ENCODE measurements at regions not wholly inside any gene's neighbourhood (a gene's known extent, or its start where the extent isn't known, plus 50 kb on each side); places are given as distances from the start of the nearest gene placed in this dataset.
"Not testable (repeated sequence)": the region's sequence is repeated elsewhere in the genome, so short reads cannot be mapped to it uniquely, and the experiment has no call there.

DNA sequence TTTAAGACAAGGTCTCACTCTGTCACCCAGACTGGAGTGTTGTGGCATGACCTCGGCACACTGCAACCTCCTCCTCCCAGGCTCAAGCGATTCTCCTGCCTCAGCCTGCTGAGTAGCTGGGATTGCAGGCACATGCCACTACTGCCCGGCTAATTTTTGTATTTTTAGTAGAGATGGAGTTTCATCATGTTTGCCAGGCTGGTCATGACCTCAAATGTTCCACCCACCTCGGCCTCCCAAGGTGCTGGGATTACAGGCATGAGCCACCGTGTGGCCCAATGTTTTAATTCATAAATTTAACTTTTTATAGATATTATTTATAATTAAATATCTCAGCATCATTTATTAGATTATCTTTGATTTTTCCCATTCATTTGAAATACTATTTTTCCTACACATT is 658.0 kb upstream of the NRG3 start:
- no peak for DNase-seq (ENCODE audit: low read depth in 2 of 2)

DNA sequence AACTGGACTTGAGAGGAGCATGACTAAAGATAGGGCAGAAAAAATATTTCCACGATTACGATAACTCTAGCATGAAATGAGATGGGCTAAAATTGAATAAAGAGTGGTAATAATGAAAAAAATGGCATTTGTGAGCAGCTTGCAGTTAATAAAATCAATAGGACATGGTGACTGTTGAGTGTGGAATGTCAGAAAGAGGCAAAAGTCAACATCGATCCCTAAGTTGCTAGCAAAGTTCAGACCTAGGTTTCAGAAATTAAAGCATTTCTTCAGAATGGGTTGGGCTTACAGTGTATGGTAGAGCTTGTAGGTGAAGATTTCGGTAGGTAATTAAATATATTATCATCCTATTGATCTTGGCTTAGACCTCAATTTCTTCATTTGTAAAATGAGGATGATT is 656.7 kb upstream of the NRG3 start:
- no peak for DNase-seq (ENCODE audit: low read depth in 2 of 2)

DNA sequence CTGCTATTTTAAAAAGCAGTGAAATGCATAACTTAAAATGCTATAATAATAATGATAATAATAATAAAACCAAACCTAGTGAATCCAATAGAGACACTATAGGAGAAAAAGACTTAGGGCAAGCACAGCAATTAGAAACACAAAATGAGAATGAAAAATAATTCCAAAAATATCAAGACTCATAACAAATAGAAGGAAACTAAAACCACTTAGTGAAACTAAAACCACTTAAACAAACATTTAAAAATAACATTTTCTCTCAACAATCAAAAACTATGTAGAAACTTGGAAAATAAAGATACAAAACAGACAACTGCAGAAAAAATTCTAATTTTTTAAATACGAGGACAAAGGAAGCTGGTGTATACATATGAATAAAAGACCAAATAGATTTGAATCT is 655.2 kb upstream of the NRG3 start:
- DNase-seq (ENCODE audit: low read depth in 2 of 2): no peak

DNA sequence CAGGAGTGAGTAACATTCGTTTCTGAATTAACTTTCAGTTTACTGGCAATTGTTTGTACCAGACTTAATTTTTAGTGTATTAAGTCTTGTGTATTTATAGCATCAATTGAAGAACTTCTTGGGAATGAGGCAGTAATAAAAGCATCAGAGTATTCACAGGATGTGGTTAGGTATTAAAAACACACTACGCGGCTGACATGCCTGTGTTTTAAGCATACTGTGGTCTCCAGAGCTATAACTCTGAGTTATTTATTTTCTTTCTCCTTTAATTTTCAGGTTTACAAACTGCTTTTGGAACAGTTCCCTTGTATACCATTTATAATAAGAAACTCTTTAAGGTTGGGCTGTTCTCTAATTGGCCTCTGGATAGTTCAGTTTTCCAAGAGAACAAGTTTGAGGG is 626.1 kb upstream of the NRG3 start:
- no peak for DNase-seq (ENCODE audit: low read depth in 2 of 2)

DNA sequence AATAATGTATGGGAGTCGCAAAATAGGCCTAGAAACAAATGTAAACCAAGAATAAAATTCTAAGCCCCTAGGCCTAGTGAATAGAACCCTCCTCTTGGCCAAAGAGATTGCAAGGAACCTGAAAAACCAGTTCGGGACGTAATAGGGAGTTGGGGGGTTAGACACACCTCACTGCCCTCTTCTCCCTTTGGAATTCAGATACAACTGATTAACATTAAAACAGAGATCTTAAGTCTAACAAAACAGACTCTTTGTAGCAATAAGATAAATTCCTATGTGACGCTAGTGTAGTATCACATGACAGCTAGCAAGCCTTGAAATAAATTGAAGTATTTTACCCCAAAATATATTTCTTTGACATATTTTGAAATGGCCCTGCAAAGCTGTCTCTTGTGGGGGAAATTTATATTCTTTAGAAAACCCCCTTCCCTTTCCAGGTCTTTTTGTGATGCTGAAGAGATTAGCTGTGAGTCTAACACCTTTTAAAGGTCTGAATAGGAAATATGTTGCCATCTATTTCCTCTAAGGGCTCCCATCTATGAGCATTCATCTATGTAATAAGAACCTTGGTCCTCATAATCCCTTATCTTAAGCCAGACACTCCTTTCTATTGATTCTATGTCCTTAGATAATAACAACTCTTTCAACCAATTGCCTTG is 623.4 kb upstream of the NRG3 start:
- DNase-seq (ENCODE audit: low read depth in 2 of 2): no peak

DNA sequence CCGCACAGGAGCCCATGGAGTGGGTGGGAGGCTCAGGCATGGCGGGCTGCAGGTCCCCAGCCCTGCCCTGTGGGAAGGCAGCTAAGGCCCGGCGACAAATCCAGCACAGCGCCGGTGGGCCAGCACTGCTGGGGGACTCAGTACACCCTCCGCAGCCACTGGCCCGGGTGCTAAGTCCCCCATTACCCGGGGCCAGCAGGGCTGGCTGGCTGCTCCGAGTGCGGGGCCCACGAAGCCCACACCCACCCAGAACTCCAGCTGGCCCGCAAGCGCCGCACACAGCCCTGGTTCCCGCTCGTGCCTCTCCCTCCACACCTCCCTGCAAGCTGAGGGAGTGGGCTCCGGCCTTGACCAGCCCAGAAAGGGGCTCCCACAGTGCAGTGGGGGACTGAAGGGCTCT is 610.0 kb upstream of the NRG3 start:
- not testable (repeated sequence) for DNase-seq (ENCODE audit: low read depth in 2 of 2)

DNA sequence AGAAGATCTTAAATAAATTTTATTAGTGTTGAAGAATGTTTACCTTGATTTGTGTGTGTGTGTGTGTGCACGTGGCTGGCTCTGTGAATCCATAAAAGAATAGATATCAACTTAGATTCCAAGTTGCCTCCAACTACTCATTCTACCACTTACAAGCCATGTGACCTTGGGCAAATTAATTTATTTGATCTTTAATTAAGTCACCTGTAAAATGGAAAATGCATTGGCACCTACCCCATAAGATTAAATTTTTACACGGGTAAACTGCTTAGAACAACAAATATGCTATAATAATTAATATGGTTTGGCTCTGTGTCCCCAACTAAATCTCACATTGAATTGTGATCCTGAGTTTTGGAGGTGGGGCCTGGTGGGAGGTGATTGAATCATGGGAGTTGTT is 604.9 kb upstream of the NRG3 start:
- DNase-seq (ENCODE audit: low read depth in 2 of 2): no peak

DNA sequence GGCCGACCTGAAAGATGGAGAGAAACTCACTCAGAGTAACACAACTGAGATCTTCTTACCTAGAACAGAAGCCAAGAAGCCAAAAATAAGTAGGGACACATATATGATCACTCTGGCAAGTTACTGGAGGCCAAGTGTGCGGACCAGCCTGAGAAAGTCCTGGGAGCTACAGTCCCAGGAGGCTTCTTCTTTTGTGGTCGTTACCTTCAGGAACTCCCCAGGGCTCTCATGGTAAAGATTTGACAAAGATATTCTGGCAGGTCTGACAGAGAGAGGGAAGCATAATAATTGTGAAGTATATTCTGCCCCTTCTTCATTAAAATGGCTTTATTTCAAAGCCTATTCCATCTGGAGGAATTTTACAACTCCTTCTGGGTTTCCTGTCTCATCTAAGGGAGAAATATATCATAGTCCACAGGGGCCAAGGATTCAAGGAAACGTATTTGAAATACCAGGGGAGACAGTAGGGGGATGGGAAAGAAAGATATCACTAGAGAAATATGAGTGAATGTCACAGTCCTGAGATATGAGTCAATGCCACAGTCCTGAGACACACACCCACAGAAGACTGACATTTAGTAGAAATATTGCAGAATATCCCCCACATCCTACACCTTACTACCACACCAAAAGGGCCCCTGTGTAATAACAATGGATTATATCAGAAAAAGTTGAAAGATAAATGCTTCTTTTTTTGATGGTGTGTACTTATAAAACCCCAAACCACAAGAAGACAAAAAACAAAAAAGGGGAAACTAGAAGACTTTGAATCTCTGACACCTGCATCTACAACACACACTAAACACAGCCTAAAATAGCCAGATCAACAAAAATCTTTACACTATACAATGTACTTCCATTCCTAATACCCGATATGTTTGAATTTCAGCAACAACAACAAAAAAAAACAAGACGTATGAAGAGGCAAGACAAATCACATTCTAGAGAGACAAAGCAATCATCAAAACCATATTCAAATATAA is 594.2 kb upstream of the NRG3 start:
- DNase-seq (ENCODE audit: low read depth in 2 of 2): no peak

DNA sequence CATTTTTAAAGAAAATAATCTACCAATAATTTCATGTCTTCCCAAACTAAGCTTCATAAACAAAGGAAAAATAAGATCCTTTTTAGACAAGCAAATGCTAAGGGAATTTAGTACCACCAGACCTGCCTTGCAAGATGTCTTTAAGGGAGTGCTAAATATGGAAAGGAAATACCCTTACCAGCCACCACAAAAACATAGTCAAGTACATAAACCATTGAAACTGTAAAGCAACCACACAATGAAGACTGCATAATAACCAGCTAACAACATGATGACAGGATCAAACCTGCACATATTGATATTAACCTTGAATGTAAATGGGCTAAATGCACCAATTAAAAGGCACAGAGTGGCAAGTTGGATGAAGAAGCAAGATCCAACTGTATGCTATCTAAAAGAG is 586.5 kb upstream of the NRG3 start:
- DNase-seq (ENCODE audit: low read depth in 2 of 2): no peak

DNA sequence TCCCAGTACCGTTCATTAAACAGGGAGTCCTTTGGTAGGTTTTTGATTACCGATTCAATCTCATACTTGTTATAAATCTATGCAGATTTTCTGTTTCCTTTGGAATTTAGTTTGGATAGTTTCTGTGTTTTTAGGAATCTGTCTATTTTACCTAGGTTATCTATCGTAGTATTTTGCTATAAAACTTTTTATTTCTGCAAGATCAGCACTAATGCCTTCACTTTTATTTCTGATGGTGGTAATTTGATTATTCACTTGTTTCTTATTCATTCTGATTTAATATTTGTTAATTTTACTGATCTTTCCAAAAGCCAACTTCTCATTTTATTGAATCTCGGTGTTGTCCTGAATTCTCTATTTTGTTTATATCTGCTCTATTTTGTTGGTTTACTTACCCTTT is 577.7 kb upstream of the NRG3 start:
- DNase-seq (ENCODE audit: low read depth in 2 of 2): no peak

DNA sequence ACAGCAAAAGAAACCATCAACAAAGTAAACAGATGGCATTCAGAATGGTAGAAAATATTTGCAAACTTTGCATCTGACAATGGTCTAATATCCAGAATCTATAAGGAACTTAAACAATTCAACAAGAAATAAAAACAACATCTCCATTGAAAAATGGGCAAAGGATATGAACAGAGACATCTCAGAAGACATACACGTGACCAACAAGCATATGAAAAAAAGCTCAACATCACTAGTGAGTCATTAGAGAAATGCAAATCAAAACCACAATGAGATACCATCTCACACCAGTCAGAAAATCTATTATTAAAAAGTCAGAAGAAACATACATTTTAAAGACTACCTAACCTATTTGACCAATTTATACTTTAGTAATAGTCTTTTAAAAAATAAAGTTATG is 571.3 kb upstream of the NRG3 start:
- no peak for DNase-seq (ENCODE audit: low read depth in 2 of 2)

DNA sequence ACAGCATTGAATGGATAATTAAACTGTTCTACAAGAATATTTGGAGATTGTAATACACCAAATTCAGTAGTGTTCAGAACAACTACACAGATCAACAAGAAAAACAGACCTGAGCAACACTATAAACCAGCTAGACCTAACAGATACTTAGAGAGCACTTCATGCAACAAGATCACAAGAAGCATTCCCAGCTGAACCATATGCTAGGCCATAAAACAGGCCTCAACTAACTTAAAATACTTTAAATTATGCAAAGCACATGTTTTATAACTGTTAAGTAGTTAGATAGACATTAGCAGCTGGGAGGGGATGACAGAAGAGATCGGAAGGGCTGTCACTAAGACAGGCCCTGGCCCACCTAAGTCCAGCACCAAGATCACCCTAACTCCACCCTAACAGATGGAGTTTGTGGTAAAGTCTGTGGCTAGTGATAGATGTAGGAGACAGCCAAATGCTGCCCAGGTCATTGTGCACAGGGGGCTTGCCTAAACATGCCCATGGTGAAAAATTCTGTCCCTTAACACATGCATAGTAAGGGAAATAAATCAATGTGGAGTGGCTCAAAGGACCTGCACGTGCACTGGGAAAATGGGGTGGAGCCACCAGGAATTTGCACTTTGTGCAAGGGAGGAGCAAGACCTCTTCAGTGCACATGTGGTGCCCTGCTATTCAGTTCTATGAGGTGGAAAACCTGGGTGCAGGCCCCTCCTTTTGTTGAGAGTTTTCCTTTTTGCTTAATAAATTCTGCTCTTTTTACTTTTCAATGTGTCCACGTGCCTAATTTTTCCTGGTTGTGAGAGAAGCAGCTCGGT is 567.8 kb upstream of the NRG3 start:
- no peak for DNase-seq (ENCODE audit: low read depth in 2 of 2)

DNA sequence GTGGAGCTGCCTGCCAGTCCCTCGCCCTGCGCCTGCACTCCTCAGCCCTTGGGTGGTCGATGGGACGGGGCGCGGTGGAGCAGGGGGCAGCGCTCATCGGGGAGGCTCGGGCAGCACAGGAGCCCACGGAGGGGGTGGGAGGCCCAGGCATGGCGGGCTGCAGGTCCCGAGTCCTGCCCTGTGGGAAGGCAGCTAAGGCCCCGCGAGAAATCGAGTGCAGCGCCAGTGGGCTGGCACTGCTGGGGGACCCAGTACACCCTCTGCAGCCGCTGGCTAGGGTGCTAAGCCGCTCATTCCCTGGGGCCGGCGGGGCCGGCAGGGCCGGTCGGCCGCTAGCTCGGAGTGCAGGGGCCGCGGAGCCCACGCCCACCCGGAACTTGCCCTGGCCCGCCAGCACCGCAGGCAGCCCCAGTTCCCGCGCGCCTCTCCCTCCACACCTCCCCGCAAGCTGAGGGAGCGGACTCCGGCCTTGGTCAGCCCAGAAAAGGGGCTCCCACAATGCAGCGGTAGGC is 565.9 kb upstream of the NRG3 start:
- no peak for DNase-seq (ENCODE audit: low read depth in 2 of 2)

DNA sequence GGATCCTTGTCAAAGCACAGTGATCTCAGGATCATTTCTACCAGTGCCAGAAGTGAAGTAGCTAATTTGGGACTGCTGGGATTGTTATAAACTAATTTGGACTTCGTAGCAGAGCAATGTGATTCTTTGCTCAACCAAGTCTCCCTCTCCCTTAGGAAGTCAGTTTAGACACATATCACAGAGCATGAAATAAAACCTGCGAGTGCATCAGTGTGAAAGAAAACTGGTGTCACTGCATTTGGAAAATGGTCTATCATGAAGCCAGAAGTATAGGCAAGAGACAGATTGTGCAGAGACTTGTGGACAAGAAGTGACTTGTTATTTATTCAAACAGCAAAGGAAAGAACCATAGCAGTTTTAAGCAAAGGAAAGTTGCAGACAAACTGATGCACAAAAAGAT is 560.5 kb upstream of the NRG3 start:
- DNase-seq (ENCODE audit: low read depth in 2 of 2): no peak

DNA sequence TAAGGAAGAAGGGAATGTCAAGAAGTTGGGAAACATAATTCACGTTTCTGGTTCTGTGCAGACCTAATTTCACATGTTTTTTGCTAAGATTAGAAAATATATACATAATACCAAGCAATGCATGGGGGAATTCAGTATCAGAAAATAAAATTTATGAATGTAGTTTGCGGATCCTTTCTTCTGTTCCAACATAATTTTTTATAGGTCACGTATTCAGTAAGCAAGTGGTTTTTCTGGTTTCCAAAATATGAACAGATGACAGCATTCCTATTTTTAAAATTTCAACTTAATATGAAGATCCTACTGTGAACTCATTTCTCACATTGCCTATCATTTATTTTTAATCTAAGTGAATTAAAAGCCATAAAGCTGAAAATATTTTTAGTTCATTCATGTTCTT is 560.0 kb upstream of the NRG3 start:
- DNase-seq (ENCODE audit: low read depth in 2 of 2): no peak

DNA sequence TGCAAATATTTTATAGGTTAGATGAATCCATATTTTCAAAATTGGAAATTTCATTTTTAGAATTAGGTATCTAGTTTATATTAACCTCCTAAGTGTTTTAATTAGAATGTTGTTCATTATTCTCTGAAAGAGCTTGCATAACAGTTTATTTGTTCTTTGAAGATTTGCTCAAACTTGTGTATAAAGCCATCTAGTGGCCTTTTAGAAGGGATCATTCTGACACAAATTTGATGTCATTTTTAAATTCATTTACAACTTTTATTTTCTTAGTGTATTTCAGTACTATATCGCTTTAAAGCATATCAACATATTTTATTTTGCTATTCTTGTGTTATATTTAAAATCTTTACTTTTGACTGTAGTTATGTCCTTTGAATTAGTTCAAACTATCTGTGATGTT is 527.0 kb upstream of the NRG3 start:
- DNase-seq (ENCODE audit: low read depth in 2 of 2): no peak

DNA sequence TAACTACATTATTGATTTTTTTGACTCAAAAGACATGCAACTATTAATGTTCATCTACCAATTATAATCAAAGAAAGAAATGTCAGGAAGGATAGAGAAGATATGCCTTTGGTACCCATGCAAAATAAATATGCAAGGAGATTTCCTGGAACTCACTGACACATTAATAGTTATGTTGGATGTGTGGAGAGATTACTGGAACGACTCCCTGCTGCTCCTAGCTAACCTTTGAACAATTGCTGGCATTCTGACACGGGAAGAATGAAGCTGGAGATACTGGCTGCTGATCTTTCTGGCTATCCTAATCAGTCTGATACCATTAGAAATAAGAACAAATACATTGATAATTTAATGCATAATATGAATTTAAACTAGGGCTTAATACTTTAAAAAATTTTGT is 507.9 kb upstream of the NRG3 start:
- DNase-seq (ENCODE audit: low read depth in 2 of 2): no peak

DNA sequence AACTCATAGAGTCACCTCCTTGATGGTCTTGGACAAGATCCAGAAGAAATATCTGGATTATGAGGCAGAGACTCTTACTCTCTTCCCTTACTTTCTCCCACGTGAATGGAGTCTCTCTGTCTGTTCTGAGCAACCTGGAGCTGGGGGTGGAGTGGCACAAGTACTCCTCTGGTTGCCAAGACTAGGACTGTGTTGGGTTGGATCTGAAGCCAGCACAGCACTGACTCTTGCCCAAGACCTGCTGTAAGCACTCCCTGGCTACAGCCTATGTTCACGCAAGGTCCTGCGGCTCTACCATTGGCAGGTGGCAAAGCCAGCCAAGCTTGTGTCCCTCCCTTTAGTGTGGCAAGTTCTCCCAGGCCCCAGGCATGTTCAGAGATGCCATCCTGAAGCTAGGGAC is 488.2 kb upstream of the NRG3 start:
- no peak for DNase-seq (ENCODE audit: low read depth in 2 of 2)

DNA sequence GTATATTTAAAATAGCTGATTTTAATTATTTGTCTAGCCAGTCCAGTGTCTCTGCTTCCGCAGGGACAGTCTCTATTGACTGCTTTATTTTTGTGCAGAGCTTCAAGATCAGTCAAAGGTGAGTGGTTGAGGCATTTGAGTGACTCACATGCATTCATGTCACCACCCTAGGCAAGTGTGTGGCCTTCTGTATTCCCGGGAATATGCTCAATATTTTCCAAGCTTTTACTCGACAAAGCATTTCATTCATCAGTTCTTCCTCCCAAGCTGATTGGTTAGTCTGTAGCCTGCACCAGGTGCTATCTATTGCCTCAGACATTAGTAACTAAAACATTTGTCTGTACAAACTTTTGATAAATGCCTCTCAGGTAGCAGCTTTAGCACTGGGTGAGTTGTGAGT is 471.5 kb upstream of the NRG3 start:
- DNase-seq (ENCODE audit: low read depth in 2 of 2): no peak

DNA sequence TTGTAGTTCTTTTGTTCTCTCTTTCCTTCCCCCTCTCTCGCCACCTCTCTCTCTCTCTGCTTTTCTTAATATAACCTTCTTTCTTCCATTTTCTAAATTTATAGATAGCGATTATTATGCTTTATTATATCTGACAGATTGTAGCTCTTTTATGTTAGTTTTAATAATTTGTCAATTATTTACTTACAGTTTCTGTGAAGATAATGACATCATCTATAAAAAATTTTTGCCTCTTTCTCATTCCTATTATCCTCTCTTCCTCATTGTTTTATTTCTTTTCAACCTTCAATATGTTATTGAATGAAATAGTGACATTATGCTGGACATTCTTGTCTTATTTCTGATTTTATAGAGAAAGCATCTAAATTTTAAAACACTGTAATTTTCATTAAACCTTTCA is 469.6 kb upstream of the NRG3 start:
- DNase-seq (ENCODE audit: low read depth in 2 of 2): no peak

DNA sequence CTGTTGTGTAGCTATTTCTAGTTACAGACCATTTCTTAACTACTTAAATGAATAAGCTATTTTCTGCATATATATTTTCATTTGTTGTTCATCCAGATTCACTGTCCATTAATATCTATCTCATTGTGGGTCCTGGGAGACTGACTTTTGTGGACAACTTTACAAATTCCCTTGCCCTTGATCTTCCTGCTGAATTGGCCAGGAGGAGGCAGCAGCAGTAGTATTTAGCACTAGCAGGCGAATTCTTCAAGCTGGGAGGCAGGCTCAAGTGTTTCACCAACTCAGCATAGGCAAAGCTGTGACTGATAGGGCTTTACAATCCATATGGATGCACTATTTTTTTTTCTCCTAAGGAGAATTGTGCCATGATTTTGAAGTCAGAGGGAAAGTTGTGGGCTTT is 461.0 kb upstream of the NRG3 start:
- DNase-seq (ENCODE audit: low read depth in 2 of 2): peak in 1 of 2 donors; percentile 9

DNA sequence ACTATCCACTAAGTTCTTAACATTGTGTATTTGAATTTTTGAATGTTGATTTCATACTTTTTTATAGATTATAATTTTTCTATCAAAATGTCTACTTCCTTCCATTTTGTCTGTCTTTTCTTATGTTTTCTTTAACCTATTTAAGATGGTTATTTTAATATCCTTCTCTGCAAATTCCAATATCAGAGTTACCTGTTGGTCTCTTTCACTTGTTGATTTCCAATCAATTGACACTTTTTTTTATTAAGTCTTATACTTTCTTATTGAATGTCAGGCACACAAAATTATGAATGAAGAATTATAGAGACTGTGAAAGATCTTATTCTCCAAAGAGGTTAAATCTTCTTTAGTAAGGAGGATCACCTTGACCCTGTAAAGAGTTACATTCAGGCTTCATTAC is 448.3 kb upstream of the NRG3 start:
- DNase-seq (ENCODE audit: low read depth in 2 of 2): no peak
